ENCODE measurements at regions not wholly inside any gene's neighbourhood (a gene's known extent, or its start where the extent isn't known, plus 50 kb on each side); places are given as distances from the start of the nearest gene placed in this dataset.

DNA sequence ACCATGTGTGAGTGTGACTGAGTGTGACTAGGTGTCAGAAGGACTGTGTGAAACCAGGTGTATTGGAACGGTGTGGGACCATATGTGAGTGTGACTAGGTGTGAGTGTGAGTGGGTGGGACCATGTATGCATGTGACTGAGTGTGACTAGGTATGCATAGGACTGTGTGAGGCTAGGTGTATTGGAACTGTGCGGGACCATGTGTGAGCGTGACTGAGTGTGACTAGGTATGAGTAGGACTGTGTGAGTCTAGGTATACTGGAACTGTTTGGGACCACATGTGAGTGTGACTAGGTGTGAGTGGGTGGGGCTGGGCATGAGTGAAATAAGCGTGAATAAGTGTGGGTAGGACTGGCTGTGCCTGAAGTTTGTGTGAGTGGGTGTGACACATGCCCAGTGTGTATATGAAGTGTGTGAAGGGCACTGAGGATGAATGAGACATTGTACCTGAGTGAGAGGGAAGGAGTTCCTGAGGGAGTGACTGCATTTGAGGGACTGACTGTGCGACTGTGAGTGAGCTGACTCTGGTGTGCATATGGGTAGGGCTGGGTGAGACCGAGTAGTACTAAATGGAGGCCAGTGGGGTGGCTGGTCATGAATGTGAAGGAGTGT, 247.0 kb upstream of the CCDC54 start:
- Histone ChIP-seq H2AFZ (ENCODE audit: low read depth) (no peak overlapping the region), H3K4me3 (ENCODE audit: low read depth in 2 of 2, low read length in 1 of 2) (no peak overlapping the region), H3K4me1 (ENCODE audit: control insufficient read depth in 1 of 2, insufficient read depth in 2 of 2, low read depth in 1 of 2, low read length in 1 of 2) (peaks cover 0 to 3% of the 10 kb centered on the region in 2 experiments; a peak in 1 of 4 replicates), H3K9me3 (no peaks in the 10 kb centered on the region), H3F3A (replicated peaks; ENCODE audit: insufficient read depth) (no peaks in the 10 kb centered on the region), H4K20me1 (ENCODE audit: insufficient read depth) (no peaks in the 10 kb centered on the region), H3K79me2 (ENCODE audit: insufficient read depth) (no peaks in the 10 kb centered on the region), H3K9ac (no peak overlapping the region), H3K27me3 (ENCODE audit: insufficient read depth) (no peaks in the 10 kb centered on the region), H3K4me2 (no peak overlapping the region), H3K27ac (ENCODE audit: low read depth in 2 of 2, low read length in 1 of 2) (no peak overlapping the region), H3K36me3 (replicated peaks in 1 of 2; ENCODE audit: control insufficient read depth in 1 of 2, insufficient read depth in 2 of 2, low read length in 1 of 2) (no peaks in the 10 kb centered on the region), H3K9me2 (no peaks in the 10 kb centered on the region)
- ChIA-PET POLR2A (no interaction called here), CTCF (no interaction called here)
- no peak for TF ChIP-seq TCF12 (IDR thresholded peaks at IDR 0.05)
- no peak for TF ChIP-seq USF2 (IDR thresholded peaks at IDR 0.05; ENCODE audit: borderline replicate concordance, low read depth, low read length)
- TF ChIP-seq, protein P1, sequence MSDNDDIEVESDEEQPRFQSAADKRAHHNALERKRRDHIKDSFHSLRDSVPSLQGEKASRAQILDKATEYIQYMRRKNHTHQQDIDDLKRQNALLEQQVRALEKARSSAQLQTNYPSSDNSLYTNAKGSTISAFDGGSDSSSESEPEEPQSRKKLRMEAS (IDR thresholded peaks at IDR 0.05; ENCODE audit: low read depth), result no peak
- no peak for TF ChIP-seq JUND (IDR thresholded peaks at IDR 0.05)
- no peak for TF ChIP-seq EZH2phosphoT487 (IDR thresholded peaks at IDR 0.05; ENCODE audit: borderline replicate concordance, low read depth)
- TF ChIP-seq RAD21 (IDR thresholded peaks at IDR 0.05; ENCODE audit: low read length), result no peak
- no peak for TF ChIP-seq FOXM1 (IDR thresholded peaks at IDR 0.05; ENCODE audit: low read depth)
- TF ChIP-seq TEAD4 (IDR thresholded peaks at IDR 0.05; ENCODE audit: borderline replicate concordance, insufficient read depth), result no peak
- TF ChIP-seq, protein P2, sequence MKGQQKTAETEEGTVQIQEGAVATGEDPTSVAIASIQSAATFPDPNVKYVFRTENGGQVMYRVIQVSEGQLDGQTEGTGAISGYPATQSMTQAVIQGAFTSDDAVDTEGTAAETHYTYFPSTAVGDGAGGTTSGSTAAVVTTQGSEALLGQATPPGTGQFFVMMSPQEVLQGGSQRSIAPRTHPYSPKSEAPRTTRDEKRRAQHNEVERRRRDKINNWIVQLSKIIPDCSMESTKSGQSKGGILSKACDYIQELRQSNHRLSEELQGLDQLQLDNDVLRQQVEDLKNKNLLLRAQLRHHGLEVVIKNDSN (IDR thresholded peaks at IDR 0.05; ENCODE audit: borderline replicate concordance, low read depth), result no peak
- no peak for TF ChIP-seq RXRA (IDR thresholded peaks at IDR 0.05; ENCODE audit: borderline replicate concordance, low read depth)
- TF ChIP-seq SIN3A (IDR thresholded peaks at IDR 0.05; ENCODE audit: borderline replicate concordance, low read depth, low read length), result no peak
- no peak for TF ChIP-seq TAF1 (IDR thresholded peaks at IDR 0.05; ENCODE audit: borderline replicate concordance, low read depth, low read length)
- no peak for TF ChIP-seq FOXJ3 (CRISPR knock-in tag; IDR thresholded peaks at IDR 0.05)
- TF ChIP-seq CHD2 (IDR thresholded peaks at IDR 0.05; ENCODE audit: low read length, partially characterized antibody), result no peak
- 77% methylated on average over 6 of the region's 6 CpGs for WGBS (ENCODE audit: low lambda C conversion rate)
- DNase-seq, result no peak

- CTCF ChIA-PET, result interaction anchor here (1.9 kb wide), 1 partner anchor 14 kb away, joined by 5 read pairs; no protein-coding TSS in a partner anchor
- WGBS (ENCODE audit: low lambda C conversion rate), result 90% methylated on average over 11 of the region's 11 CpGs
Observed at GRCh38 chr3:107132674-107133073, 244.6 kb upstream of the CCDC54 start.

More at GRCh38 chr3:107132674-107133073, 244.6 kb upstream of the CCDC54 start:
- Histone ChIP-seq H3K9me2 (no peaks in the 10 kb centered on the region), H3F3A (replicated peaks; ENCODE audit: insufficient read depth) (no peaks in the 10 kb centered on the region), H3K79me2 (ENCODE audit: insufficient read depth) (no peaks in the 10 kb centered on the region), H3K4me1 (ENCODE audit: control insufficient read depth in 1 of 2, insufficient read depth in 2 of 2, low read depth in 1 of 2, low read length in 1 of 2) (peaks cover 0 to 5% of the 10 kb centered on the region in 2 experiments; a peak in 1 of 4 replicates), H4K20me1 (ENCODE audit: insufficient read depth) (no peaks in the 10 kb centered on the region), H3K36me3 (replicated peaks in 1 of 2; ENCODE audit: control insufficient read depth in 1 of 2, insufficient read depth in 2 of 2, low read length in 1 of 2) (no peaks in the 10 kb centered on the region), H2AFZ (ENCODE audit: low read depth) (no peak overlapping the region), H3K4me2 (no peak overlapping the region), H3K27me3 (ENCODE audit: insufficient read depth) (no peaks in the 10 kb centered on the region), H3K9me3 (no peaks in the 10 kb centered on the region), H3K9ac (no peak overlapping the region), H3K27ac (ENCODE audit: low read depth in 2 of 2, low read length in 1 of 2) (no peak overlapping the region), H3K4me3 (ENCODE audit: low read depth in 2 of 2, low read length in 1 of 2) (no peak overlapping the region)
- POLR2A ChIA-PET, result no interaction called here
- TF ChIP-seq GATA2 (CRISPR knock-in tag; IDR thresholded peaks at IDR 0.05), result no peak
- TF ChIP-seq YY1 (IDR thresholded peaks at IDR 0.05; ENCODE audit: low read depth), result no peak
- TF ChIP-seq, protein P3, sequence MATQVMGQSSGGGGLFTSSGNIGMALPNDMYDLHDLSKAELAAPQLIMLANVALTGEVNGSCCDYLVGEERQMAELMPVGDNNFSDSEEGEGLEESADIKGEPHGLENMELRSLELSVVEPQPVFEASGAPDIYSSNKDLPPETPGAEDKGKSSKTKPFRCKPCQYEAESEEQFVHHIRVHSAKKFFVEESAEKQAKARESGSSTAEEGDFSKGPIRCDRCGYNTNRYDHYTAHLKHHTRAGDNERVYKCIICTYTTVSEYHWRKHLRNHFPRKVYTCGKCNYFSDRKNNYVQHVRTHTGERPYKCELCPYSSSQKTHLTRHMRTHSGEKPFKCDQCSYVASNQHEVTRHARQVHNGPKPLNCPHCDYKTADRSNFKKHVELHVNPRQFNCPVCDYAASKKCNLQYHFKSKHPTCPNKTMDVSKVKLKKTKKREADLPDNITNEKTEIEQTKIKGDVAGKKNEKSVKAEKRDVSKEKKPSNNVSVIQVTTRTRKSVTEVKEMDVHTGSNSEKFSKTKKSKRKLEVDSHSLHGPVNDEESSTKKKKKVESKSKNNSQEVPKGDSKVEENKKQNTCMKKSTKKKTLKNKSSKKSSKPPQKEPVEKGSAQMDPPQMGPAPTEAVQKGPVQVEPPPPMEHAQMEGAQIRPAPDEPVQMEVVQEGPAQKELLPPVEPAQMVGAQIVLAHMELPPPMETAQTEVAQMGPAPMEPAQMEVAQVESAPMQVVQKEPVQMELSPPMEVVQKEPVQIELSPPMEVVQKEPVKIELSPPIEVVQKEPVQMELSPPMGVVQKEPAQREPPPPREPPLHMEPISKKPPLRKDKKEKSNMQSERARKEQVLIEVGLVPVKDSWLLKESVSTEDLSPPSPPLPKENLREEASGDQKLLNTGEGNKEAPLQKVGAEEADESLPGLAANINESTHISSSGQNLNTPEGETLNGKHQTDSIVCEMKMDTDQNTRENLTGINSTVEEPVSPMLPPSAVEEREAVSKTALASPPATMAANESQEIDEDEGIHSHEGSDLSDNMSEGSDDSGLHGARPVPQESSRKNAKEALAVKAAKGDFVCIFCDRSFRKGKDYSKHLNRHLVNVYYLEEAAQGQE (IDR thresholded peaks at IDR 0.05; ENCODE audit: low read depth, low read length), result no peak
- TF ChIP-seq CHD2 (IDR thresholded peaks at IDR 0.05; ENCODE audit: low read length, partially characterized antibody), result no peak
- TF ChIP-seq JUND (IDR thresholded peaks at IDR 0.05), result no peak
- TF ChIP-seq RCOR1 (IDR thresholded peaks at IDR 0.05; ENCODE audit: low read length), result no peak
- TF ChIP-seq RFX5 (IDR thresholded peaks at IDR 0.05; ENCODE audit: low read length), result no peak
- no peak for TF ChIP-seq RXRA (IDR thresholded peaks at IDR 0.05; ENCODE audit: borderline replicate concordance, low read depth)
- TF ChIP-seq TCF12 (IDR thresholded peaks at IDR 0.05), result no peak
- no peak for TF ChIP-seq SMC3 (IDR thresholded peaks at IDR 0.05; ENCODE audit: low read depth, low read length)
- DNase-seq, result no peak

All from SK-N-SH (cell line).